Stimulated activated CD8-positive, alpha-beta memory T cell treated with anti-CD3 and anti-CD28 coated beads, Interleukin-15, amount 100 ng/mL, for 48 hours (primary cell): ENCODE measurements at regions not wholly inside any gene's neighbourhood (a gene's known extent, or its start where the extent isn't known, plus 50 kb on each side); places are given as distances from the start of the nearest gene placed in this dataset.
"Not testable (repeated sequence)": the region's sequence is repeated elsewhere in the genome, so short reads cannot be mapped to it uniquely, and the experiment has no call there.

Source experiments
- DNase-seq, 2 donors: peaks; one replicate each; pipeline ENCODE4 v3.0.0-alpha.2; 2020; ENCODE audit warnings: low read depth in 2 of 2

- DNase-seq = no peak
Observed at GRCh38 chr12:127832172-127832571, 434.8 kb upstream of the TMEM132C start.

GRCh38 chr12:127836802-127837201, 430.2 kb upstream of the TMEM132C start:
- not testable (repeated sequence) for DNase-seq

GRCh38 chr12:127857661-127858060, 409.3 kb upstream of the TMEM132C start:
- no peak for DNase-seq

GRCh38 chr12:127860536-127860935, 406.4 kb upstream of the TMEM132C start:
- DNase-seq = no peak

GRCh38 chr12:127861406-127861805, 405.6 kb upstream of the TMEM132C start:
- DNase-seq = no peak

GRCh38 chr12:127873306-127873705, 393.7 kb upstream of the TMEM132C start:
- no peak for DNase-seq

GRCh38 chr12:127881371-127882140, 385.4 kb upstream of the TMEM132C start:
- DNase-seq = no peak

- no peak for DNase-seq
Observed at GRCh38 chr12:127883013-127883412, 384.0 kb upstream of the TMEM132C start.

GRCh38 chr12:127885954-127886750, 380.8 kb upstream of the TMEM132C start:
- no peak for DNase-seq

GRCh38 chr12:127886827-127887226, 380.1 kb upstream of the TMEM132C start:
- no peak for DNase-seq

- DNase-seq = no peak
Observed at GRCh38 chr12:127888943-127889719, 377.8 kb upstream of the TMEM132C start.

- no peak for DNase-seq
Observed at GRCh38 chr12:127893895-127894609, 372.9 kb upstream of the TMEM132C start.

- no peak for DNase-seq
Observed at GRCh38 chr12:127896661-127897060, 370.3 kb upstream of the TMEM132C start.

- no peak for DNase-seq
Observed at GRCh38 chr12:127898616-127899015, 368.4 kb upstream of the TMEM132C start.

GRCh38 chr12:127899971-127900370, 367.0 kb upstream of the TMEM132C start:
- DNase-seq = no peak

GRCh38 chr12:127900386-127900785, 366.6 kb upstream of the TMEM132C start:
- no peak for DNase-seq

GRCh38 chr12:127903146-127903545, 363.8 kb upstream of the TMEM132C start:
- no peak for DNase-seq

GRCh38 chr12:127909041-127909440, 357.9 kb upstream of the TMEM132C start:
- no peak for DNase-seq

GRCh38 chr12:127911291-127911690, 355.7 kb upstream of the TMEM132C start:
- DNase-seq = no peak

GRCh38 chr12:127912035-127912665, 354.8 kb upstream of the TMEM132C start:
- DNase-seq = no peak

GRCh38 chr12:127923501-127923900, 343.5 kb upstream of the TMEM132C start:
- no peak for DNase-seq
